Brain pericyte (primary cell): ENCODE measurements at regions not wholly inside any gene's neighbourhood (a gene's known extent, or its start where the extent isn't known, plus 50 kb on each side); places are given as distances from the start of the nearest gene placed in this dataset.

Experiments used
- DNase-seq: peaks from one replicate; pipeline ENCODE4 v3.0.0-alpha.2; 2012; ENCODE audit warnings: low read depth, low spot score

- no peak for DNase-seq
These were observed 477.7 kb upstream of the AGTR1 start for GRCh38 chr3:148219999-148220398.

GRCh38 chr3:148221303-148221702, 476.4 kb upstream of the AGTR1 start:
- no peak for DNase-seq

GRCh38 chr3:148223266-148223665, 474.4 kb upstream of the AGTR1 start:
- peak; percentile 90 for DNase-seq

GRCh38 chr3:148226246-148226645, 471.5 kb upstream of the AGTR1 start:
- no peak for DNase-seq

GRCh38 chr3:148227534-148227933, 470.2 kb upstream of the AGTR1 start:
- no peak for DNase-seq

- no peak for DNase-seq
These were observed 468.6 kb upstream of the AGTR1 start for GRCh38 chr3:148229107-148229506.

GRCh38 chr3:148230473-148230872, 467.2 kb upstream of the AGTR1 start:
- DNase-seq, result no peak

- DNase-seq, result no peak
These were observed 465.3 kb upstream of the AGTR1 start for GRCh38 chr3:148232389-148232788.

GRCh38 chr3:148233403-148233802, 464.3 kb upstream of the AGTR1 start:
- DNase-seq, result no peak

GRCh38 chr3:148234536-148234935, 463.2 kb upstream of the AGTR1 start:
- DNase-seq, result no peak

GRCh38 chr3:148235566-148235965, 462.1 kb upstream of the AGTR1 start:
- no peak for DNase-seq

GRCh38 chr3:148238421-148238821, 459.3 kb upstream of the AGTR1 start:
- DNase-seq, result no peak

GRCh38 chr3:148240351-148240750, 457.4 kb upstream of the AGTR1 start:
- no peak for DNase-seq

GRCh38 chr3:148243609-148244008, 454.1 kb upstream of the AGTR1 start:
- no peak for DNase-seq

GRCh38 chr3:148246291-148246923, 451.3 kb upstream of the AGTR1 start:
- no peak for DNase-seq

GRCh38 chr3:148253713-148254112, 444.0 kb upstream of the AGTR1 start:
- DNase-seq, result no peak

GRCh38 chr3:148254402-148254801, 443.3 kb upstream of the AGTR1 start:
- DNase-seq, result no peak

GRCh38 chr3:148255981-148256969, 441.4 kb upstream of the AGTR1 start:
- no peak for DNase-seq

- no peak for DNase-seq
These were observed 434.7 kb upstream of the AGTR1 start for GRCh38 chr3:148262980-148263379.

GRCh38 chr3:148265841-148266240, 431.9 kb upstream of the AGTR1 start:
- no peak for DNase-seq

- no peak for DNase-seq
These were observed 431.4 kb upstream of the AGTR1 start for GRCh38 chr3:148266341-148266740.

- DNase-seq, result no peak
These were observed 427.9 kb upstream of the AGTR1 start for GRCh38 chr3:148269816-148270215.
